Suprapubic skin (tissue), 3 donors: ENCODE measurements at regions not wholly inside any gene's neighbourhood (a gene's known extent, or its start where the extent isn't known, plus 50 kb on each side); places are given as distances from the start of the nearest gene placed in this dataset.

Experiments used
- CTCF ChIP-seq, 2 donors: fragments of 200-600 bp in 1 of 2; fragments of 450-650 bp in 1 of 2; sonication (generic) in 1 of 2; IDR thresholded peaks; one replicate each; pipeline ENCODE4 v1.5.1; 2016 to 2019; ENCODE audit warnings: antibody characterized with exemption in 2 of 2, mild to moderate bottlenecking in 1 of 2, moderate library complexity in 1 of 2
- EP300 ChIP-seq: sonication (generic); formaldehyde crosslinking; IDR thresholded peaks from one replicate; pipeline ENCODE4 v1.6.1; 2017; ENCODE audit warnings: antibody characterized with exemption
- POLR2A ChIP-seq, 2 donors: fragments of 450-650 bp; IDR thresholded peaks; one replicate each; pipeline ENCODE4 v1.6.1; 2017; ENCODE audit warnings: antibody characterized with exemption in 2 of 2, mild to moderate bottlenecking in 2 of 2, moderate library complexity in 2 of 2

- TF ChIP-seq CTCF (IDR thresholded peaks at IDR 0.05): no peak
- no peak for TF ChIP-seq POLR2A (IDR thresholded peaks at IDR 0.05)
- TF ChIP-seq EP300: no peak
Measured at GRCh38 chr10:128633864-128634540, 507.8 kb upstream of the MKI67 start.
